GM18517 (cell line): ENCODE measurements at regions not wholly inside any gene's neighbourhood (a gene's known extent, or its start where the extent isn't known, plus 50 kb on each side); places are given as distances from the start of the nearest gene placed in this dataset.
"Not testable (repeated sequence)": the region's sequence is repeated elsewhere in the genome, so short reads cannot be mapped to it uniquely, and the experiment has no call there.

ENCODE experiments used
- ATAC-seq: cut with Tn5 transposase; IDR thresholded peaks from one replicate; pipeline ENCODE4 v1.9.1; 2021; ENCODE audit warnings: mild to moderate bottlenecking, moderate library complexity; ENCODE audit not compliant: unreplicated experiment

GRCh38 chr20:43837856-43838702 is 76.6 kb upstream of the TOX2 start:
- ATAC-seq = no peak

DNA sequence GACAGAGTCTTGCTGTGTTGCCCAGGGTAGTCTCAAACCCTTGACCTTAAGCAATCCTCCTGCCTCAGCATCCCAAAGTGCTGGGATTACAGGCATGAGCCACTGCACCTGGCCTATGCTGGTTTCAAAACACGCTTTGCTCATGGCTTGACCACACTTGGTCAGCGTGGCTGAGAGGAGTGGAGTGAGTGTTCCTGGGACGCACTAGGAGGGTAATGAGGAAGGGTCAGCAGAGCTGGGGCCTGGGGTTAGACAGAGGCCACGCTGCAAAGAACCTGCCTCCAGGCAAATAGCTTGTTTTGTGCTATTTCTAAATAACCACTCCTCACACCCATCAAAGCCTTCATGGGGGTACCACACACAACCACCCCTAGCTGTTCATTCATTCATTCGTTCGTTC is 77.9 kb upstream of the TOX2 start:
- no peak for ATAC-seq

DNA sequence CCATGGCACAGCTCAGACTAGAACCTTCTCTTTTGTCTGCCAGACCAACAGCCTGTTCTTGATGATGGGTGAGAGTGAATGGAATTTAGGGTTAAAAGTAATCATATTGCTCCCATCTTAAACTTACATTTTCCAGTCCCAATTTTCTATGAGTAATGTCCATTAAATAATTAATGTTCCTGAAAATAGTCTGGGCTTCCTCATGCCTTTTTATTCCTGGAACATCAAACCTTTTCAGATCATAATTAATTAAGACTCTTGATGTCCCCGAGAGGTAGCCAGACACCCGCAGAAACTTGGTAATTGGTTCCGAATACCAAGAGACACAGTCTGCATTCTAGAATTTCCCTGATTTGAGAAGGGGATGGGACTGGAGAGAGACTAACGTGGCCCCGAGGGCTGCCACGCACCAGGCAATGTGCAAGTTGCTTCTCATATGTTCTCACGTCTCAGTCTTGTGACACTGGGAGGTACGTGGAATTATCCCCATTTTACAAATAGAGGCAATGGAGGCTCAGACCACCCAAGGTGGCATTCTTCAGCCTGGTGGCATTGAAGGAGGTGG is 78.6 kb upstream of the TOX2 start:
- no peak for ATAC-seq

GRCh38 chr20:43833511-43834395 is 80.9 kb upstream of the TOX2 start:
- no peak for ATAC-seq

DNA sequence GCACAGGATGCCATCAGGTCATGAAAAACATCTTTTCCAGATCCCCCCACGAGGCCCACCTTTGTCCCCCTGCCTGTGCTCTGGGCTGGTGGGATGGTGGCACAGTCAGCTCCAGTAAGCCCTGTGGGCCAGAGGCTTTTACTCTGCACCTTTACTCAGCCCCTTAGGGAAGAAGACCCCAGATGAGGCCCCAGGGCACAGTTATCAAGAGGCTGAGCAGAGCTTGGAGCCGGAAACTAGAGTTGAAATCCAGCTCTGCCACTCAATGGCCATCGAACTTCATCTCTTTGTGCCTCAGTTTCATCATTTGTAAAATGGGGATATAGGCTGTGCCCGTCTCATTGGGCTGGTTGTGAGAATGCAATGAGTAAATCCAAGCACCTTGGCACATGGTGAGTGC is 81.7 kb upstream of the TOX2 start:
- ATAC-seq = no peak

DNA sequence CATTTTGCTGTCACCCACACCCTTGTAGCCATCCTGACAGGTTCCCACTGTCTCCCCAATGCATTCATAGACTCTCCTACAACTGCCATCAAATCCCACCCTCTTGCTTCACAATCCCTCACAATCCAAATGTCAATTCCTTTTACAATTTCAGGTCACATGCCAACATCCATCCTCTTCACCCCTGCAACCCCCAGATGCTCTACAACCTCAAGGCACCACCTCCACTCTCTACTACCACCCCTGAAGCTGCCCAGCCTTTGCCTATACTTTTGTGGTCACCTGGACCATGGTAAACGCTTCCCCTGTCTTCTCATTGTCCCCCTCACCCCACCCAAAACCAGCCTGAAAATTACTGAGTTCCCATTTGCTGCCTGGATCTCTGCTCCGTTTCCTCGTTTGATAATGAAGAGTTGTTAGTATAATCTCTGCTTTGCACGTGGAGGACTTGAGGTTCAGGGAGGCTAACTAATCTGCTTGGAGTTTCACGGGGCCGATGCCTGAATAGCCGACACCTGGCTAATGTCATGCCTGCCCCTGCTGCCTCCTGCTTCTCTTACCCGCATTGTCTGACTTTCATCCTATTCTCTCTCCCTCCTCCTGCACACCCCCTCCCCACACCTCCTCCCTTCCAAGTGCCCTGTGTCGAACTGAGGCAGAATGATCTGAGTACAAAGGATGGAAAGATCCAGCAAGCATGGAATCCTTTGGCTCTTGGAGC is 82.4 kb upstream of the TOX2 start:
- ATAC-seq = no peak

DNA sequence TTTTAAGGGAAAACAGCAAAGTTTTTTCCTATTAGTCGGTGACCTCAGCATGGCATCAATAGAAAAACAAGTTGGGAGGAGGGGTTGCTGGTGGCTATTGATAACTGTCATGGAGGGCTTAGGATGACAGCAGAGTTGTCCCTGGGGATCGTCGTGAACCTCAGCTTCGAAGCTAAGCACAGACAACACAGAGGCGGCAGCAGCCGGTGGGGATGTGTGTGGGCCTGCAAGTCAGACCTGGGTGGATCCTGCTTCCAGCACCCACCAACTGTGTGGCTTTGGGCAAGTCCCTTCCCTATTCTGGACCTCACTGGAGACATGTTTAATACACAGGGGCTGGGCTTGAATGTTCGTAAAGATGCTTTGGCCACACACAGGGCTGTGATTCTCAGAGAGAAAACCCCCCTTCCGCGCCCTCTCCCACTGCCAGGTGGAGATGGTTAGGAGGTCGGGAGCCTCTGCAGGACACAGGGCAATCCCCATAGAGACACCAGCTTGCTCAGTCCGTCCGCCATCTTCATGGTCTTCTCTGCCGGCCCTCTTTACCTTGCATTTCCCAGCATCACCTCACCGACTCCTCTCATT is 83.1 kb upstream of the TOX2 start:
- ATAC-seq = no peak

DNA sequence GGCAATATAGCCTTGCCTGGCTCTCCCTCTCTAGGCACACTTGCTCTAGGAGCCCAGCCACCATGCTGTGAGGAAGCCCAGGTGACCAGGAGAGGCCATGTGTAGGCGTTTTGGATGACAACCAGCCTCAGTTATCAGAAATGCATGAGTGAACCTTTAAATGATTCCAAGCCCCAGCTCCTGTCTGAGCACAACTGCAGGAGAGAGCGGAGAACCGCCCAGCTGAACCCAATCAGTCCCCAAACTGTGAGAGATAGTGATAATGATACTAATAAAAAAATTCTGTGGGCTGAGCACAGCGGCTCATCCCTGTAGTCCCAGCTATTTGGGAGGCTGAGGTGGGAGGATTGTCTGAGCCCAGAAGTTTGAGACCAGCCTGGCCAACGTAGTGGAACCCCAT is 83.8 kb upstream of the TOX2 start:
- no peak for ATAC-seq

DNA sequence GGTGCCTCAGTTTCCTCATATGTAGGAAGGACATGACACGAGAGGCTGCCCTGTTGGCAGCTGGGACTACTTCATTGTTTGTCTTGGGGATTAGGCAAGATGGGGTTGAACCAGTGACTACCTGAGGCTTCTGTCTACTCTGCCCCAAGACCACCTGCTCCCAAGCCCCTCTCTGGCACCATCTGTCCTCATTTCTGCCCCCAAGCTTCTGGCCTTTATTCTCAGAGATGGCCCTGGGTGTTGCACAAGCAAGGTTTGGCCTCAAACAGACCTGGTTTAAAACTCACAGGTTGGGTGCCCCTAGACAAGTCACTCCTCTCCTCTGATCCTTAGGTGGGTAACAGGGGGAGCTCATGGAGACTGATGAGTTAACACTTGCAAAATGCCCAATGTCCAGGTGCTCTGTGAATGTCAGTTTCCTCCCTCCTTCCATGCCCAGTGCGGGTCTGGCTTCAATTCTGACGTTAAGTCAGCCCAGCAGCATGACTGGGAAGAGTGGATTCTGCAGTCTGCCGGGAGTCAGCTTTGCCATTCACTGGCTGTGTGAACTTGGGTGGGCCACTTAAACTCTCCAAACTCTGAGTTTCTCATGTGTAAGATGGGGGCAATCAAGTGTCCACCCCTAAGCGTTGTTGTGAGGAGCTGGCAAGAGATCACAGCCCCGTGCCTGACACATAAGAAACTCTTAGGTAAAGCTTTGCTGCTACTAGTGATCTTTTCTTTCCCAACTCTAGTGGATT is 84.5 kb upstream of the TOX2 start:
- ATAC-seq = no peak

DNA sequence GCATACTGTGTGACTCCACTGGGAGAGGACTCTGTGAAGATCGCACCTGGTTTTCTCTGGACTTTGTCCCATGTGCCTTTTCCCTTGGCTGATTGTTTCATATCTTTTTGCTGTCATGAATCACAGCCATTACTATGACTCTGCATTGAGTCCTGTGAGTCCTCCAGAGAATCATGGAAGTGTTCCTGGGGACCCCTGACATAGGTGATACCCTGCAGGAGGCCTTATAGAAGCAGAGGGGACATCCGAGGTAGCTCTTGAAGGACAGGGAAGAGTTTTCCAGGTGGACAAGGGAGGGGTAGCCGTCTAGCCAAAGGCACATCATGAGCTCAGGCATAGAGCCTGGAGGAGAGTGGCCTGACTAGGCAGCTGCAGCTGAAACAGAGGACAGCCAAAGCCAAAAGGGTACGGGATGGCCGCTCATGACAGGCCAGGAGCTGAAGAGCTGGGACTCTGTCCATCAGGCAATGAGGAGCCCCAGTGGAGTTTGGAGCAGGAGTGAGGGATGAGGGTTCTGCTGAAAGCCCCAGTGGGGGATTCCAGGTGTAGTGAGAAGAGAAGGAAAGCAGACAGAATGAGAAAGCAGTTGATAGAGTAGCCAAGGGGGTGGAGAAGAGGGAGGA is 86.6 kb upstream of the TOX2 start:
- no peak for ATAC-seq

- ATAC-seq = not testable (repeated sequence)
Observed at GRCh38 chr20:43826943-43827342, 87.7 kb upstream of the TOX2 start.

- ATAC-seq = no peak
Observed at GRCh38 chr20:43825581-43825980, 89.1 kb upstream of the TOX2 start.

DNA sequence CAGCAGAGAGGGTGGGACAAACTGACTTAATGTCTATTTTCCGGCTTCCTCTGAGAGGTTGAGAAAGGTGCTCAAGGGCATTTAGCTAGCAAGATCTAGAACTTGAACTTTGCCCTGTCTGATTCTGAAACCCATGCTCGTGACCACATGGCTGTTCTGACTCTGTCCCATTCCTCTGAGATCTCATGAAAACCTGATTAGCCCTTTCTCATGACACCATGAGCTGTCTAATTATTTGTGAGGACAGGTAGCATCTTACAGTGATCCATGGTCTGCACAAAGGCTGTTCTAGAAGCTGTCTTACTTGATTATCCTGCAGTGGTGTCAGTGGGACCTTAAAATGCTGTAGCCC is 89.6 kb upstream of the TOX2 start:
- peak; percentile 61 for ATAC-seq

- no peak for ATAC-seq
Observed at GRCh38 chr20:43824309-43825050, 90.2 kb upstream of the TOX2 start.

GRCh38 chr20:43821795-43822194 is 92.9 kb upstream of the TOX2 start:
- no peak for ATAC-seq

DNA sequence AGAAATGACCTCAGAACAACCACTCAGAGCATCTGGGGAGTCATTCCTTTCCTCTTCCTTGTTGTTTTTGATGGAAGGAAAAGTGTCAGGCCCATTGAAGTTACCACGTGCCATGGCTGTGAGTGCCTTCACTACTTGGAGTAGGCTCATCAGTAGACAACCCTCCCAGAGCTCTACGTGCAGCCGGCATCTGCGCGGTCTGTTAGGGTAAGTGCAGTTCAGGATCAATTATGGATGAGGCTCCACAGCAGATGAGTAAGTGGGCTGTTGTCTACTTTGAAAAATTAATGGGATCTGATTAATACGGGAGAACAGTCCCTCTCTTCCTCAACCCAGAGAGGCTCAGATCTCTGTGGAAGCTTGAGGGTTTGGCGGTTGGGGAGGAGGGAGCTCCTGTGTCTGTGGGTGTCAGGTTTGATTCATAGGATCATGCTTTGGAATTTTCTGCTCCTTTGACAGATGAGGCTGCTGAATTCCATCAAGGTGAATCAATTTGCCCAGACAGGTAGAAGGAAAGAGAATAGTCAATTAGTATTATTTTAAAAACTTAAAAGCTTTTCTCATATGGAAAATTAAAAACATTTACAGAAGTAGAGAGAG is 93.8 kb upstream of the TOX2 start:
- ATAC-seq = no peak

GRCh38 chr20:43812216-43812615 is 85.4 kb upstream of the GTSF1L start:
- ATAC-seq = no peak

DNA sequence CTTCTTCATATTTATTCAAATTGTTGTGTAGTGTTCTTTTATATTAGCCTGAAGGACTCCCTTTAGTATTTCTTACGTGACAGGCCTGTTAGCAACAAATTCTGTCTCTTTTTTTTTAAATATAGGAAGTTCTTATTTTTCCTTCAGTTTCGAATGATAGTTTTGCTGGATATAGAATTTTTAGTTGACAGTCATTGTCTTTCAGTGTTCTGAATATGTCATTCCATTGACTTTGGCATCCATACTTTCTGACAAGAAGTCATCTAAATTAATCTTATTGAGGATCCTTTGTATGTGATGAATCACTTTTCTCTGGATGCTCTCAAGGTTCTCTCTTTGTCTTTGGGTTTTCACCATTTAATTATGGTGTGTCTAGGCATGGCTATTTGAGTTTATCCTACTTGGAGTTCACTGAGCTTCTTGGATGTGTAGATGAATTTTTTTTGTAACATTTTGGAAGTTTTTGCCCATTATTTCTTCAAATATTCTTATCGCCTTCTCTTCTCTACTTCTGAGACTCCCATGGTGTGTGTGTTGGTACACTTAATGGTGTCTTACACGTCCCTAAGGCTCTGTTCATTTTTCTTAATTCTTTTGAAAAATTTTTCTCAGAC is 82.5 kb upstream of the GTSF1L start:
- ATAC-seq = no peak
